Stomach (tissue), 8 donors: ENCODE measurements at regions not wholly inside any gene's neighbourhood (a gene's known extent, or its start where the extent isn't known, plus 50 kb on each side); places are given as distances from the start of the nearest gene placed in this dataset.

Experiments
- DNase-seq, 2 donors: peaks; one replicate each; pipeline versions ENCODE4 v3.0.0 to v3.0.0-alpha.2; 2013 to 2019
- H3K27ac ChIP-seq, 5 donors: fragments of 200-600 bp in 4 of 5; sonication (generic) in 4 of 5; one replicate each; pipeline ENCODE4 v1.5.1; 2013 to 2019; ENCODE audit warnings: mild to moderate bottlenecking in 1 of 5, moderate library complexity in 1 of 5
- H3K27me3 ChIP-seq, 3 donors: fragments of 200-600 bp; sonication (generic); one replicate each; pipeline ENCODE4 v1.5.1; 2017 to 2019; ENCODE audit warnings: mixed run types in 1 of 3
- H3K36me3 ChIP-seq, 4 donors: fragments of 200-600 bp; sonication (generic); 1 replicate in 3 of 4; 2 replicates in 1 of 4; pipeline ENCODE4 v1.5.1; 2016 to 2019
- H3K4me1 ChIP-seq, 4 donors: fragments of 200-600 bp; sonication (generic); one replicate each; pipeline ENCODE4 v1.5.1; 2016 to 2019
- H3K4me3 ChIP-seq, 4 donors: fragments of 200-600 bp; sonication (generic) in 3 of 4; one replicate each; pipeline ENCODE4 v1.5.1; 2016 to 2019; ENCODE audit warnings: mild to moderate bottlenecking in 1 of 4
- H3K9me3 ChIP-seq, 4 donors: fragments of 200-600 bp; sonication (generic); one replicate each; pipeline ENCODE4 v1.5.1; 2016 to 2019
- EP300 ChIP-seq: sonication (generic); formaldehyde crosslinking; IDR thresholded peaks from one replicate; pipeline ENCODE4 v1.6.1; 2017; ENCODE audit warnings: antibody characterized with exemption
- POLR2A ChIP-seq, 4 donors: fragments of 450-650 bp; IDR thresholded peaks; one replicate each; pipeline ENCODE4 v1.6.1; 2016; ENCODE audit warnings: antibody characterized with exemption in 4 of 4, control low read depth in 2 of 4, mild to moderate bottlenecking in 1 of 4, moderate library complexity in 1 of 4
- POLR2AphosphoS5 ChIP-seq, 3 donors: sonication (generic); formaldehyde crosslinking; IDR thresholded peaks; one replicate each; pipeline ENCODE4 v1.6.1; 2016; ENCODE audit warnings: antibody characterized with exemption in 3 of 3
- WGBS, 5 donors: extraction: QIAGEN DNeasy Blood & Tissue Kit in 3 of 5; methylation state at CpG; one replicate each; pipeline versions ENCODE4 v1.1.5 to v1.1.7; 2013 to 2018; 5-methylcytosine and 5-hydroxymethylcytosine counted together
- intact Hi-C: fragments of 100-400 bp; cut with DNase I; formaldehyde crosslinking; loops from one replicate; pipeline ENCODE4 v1.15.1; 2023; ENCODE audit warnings: low total_unique reads
- TF ChIP-seq, protein P1 (sequence below), 7 experiments: fragments of 450-650 bp in 4 of 7; fragments of 200-600 bp in 3 of 7; sonication (generic) in 3 of 7; IDR thresholded peaks; one replicate each; pipeline ENCODE4 v1.5.1; 2016 to 2019; ENCODE audit warnings: antibody characterized with exemption in 7 of 7, control low read depth in 2 of 7, mild to moderate bottlenecking in 1 of 7
- donor health status: healthy with polysubstance abuse.
- donor health status: Bipolar disorder and iron deficiency.
- donor health status: healthy.

DNA sequence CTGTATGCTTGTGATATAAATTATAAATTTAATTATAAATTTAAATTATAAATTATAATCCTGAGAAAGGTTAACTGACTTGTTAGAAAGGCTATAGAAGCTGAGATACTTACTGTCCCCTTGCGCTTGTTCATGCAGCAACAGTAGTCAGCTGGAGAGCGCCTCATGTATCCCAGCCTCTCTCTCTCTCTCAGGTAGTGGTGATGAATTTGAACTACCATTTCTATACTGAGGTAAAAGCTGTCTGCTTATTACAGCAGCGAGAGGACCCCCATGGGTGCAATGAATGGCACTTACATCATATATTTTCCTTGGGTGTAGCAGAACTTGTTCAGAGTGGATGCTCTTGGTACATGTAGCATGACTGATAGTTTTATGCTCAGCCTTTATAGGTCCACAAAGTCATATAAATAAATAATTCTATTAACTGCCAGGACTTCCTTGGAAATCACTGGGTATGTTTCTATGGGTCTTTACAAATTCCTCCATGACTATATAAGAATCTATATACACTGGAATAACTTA lies 1308.7 kb downstream of the REEP3 start:
- no peak overlapping the region for H3K27ac ChIP-seq
- H3K27me3 ChIP-seq, result no peaks in the 10 kb centered on the region
- WGBS, 5 donors, result 79 to 90% (median 83%) methylated on average over 3 of the region's 3 CpGs
- no peak overlapping the region for H3K4me3 ChIP-seq
- DNase-seq, result no peak
- H3K4me1 ChIP-seq, result no peaks in the 10 kb centered on the region
- intact Hi-C loops, result no loop called here
- H3K9me3 ChIP-seq, result no peaks in the 10 kb centered on the region
- no peaks in the 10 kb centered on the region for H3K36me3 ChIP-seq
- TF ChIP-seq POLR2A (IDR thresholded peaks at IDR 0.05) (no peak), POLR2AphosphoS5 (IDR thresholded peaks at IDR 0.05) (no peak), EP300 (no peak)
- TF ChIP-seq, protein P1, sequence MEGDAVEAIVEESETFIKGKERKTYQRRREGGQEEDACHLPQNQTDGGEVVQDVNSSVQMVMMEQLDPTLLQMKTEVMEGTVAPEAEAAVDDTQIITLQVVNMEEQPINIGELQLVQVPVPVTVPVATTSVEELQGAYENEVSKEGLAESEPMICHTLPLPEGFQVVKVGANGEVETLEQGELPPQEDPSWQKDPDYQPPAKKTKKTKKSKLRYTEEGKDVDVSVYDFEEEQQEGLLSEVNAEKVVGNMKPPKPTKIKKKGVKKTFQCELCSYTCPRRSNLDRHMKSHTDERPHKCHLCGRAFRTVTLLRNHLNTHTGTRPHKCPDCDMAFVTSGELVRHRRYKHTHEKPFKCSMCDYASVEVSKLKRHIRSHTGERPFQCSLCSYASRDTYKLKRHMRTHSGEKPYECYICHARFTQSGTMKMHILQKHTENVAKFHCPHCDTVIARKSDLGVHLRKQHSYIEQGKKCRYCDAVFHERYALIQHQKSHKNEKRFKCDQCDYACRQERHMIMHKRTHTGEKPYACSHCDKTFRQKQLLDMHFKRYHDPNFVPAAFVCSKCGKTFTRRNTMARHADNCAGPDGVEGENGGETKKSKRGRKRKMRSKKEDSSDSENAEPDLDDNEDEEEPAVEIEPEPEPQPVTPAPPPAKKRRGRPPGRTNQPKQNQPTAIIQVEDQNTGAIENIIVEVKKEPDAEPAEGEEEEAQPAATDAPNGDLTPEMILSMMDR (IDR thresholded peaks at IDR 0.05), result no peak

DNA sequence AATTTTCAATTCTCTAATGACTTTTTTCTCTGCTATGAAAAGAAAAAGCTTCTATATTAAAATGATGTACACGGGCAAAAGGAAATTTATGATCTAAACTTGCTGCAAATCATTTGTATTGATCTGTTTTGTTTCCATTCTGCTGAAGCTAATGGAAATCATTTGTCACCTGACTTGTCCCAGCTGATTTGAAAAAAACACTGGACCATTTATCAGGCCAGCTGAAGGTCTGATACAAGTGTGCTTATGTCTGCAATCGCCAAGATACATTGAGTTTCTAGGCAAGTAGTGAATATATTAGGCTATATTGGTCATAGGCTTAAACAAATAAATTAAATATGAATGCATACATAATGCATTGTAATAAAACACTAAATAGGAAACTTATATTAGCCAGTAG lies 1309.7 kb downstream of the REEP3 start:
- Histone ChIP-seq H3K27me3 (no peaks in the 10 kb centered on the region), H3K36me3 (no peaks in the 10 kb centered on the region), H3K27ac (no peak overlapping the region), H3K4me1 (no peaks in the 10 kb centered on the region), H3K9me3 (no peaks in the 10 kb centered on the region), H3K4me3 (no peak overlapping the region)
- TF ChIP-seq EP300, result no peak
- TF ChIP-seq, protein P1 (IDR thresholded peaks at IDR 0.05), result no peak
- no peak for TF ChIP-seq POLR2A (IDR thresholded peaks at IDR 0.05)
- TF ChIP-seq POLR2AphosphoS5 (IDR thresholded peaks at IDR 0.05), result no peak
- WGBS, 5 donors, result 44 to 63% (median 47%) methylated on average over 2 of the region's 2 CpGs
- DNase-seq, result no peak
- intact Hi-C loops, result no loop called here

DNA sequence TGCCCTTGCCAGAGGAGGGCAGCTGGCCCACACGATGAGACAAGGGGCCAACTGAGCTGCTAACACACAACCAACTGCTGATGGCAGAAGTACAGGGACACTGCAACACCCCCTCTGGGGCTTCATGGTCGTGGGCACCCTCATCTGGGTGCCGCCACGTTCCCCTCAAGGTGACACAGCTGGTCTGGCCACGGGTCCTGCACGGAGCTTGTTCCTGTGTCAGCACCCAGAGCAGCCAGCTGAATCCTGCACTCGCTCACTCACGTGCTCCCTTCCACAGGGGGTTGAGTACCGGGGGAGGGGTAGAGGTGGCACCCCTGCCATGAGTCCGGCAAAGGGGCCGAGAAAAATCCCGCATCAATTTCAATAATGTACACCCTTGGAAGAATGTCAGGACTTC lies 1319.1 kb downstream of the REEP3 start:
- Histone ChIP-seq H3K27me3 (no peaks in the 10 kb centered on the region), H3K9me3 (no peaks in the 10 kb centered on the region), H3K36me3 (no peaks in the 10 kb centered on the region), H3K4me3 (no peak overlapping the region), H3K4me1 (no peaks in the 10 kb centered on the region), H3K27ac (no peak overlapping the region)
- TF ChIP-seq, protein P1 (IDR thresholded peaks at IDR 0.05), result no peak
- TF ChIP-seq EP300, result no peak
- intact Hi-C loops, result no loop called here
- no peak for DNase-seq
- 84 to 92% (median 88%) methylated on average over 10 to 12 of the region's 12 CpGs for WGBS, 5 donors

DNA sequence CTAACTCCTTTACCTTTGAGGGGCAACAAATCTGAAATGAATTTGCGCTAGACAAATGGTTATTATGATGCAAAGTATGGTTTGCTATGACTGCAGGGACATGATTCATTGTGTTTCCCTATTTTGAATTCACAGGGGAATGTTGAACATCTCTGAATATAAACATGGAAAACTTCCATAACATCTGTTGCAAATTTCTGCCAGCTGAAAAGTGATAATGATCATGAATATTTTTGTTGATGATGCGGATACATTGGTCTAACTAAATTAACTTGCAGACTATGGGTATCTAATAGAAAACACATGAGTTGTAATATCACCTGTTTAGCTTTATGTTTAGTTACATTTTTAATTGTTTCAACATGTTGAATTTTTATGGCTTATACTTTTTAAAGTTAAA lies 1325.5 kb downstream of the REEP3 start:
- Histone ChIP-seq H3K27me3 (no peaks in the 10 kb centered on the region), H3K4me1 (no peaks in the 10 kb centered on the region), H3K4me3 (no peak overlapping the region), H3K36me3 (no peaks in the 10 kb centered on the region), H3K9me3 (no peaks in the 10 kb centered on the region), H3K27ac (no peak overlapping the region)
- no peak for DNase-seq
- intact Hi-C loops, result no loop called here
- no peak for TF ChIP-seq POLR2AphosphoS5 (IDR thresholded peaks at IDR 0.05)
- no peak for TF ChIP-seq EP300
- TF ChIP-seq, protein P1 (IDR thresholded peaks at IDR 0.05), result no peak
- no peak for TF ChIP-seq POLR2A (IDR thresholded peaks at IDR 0.05)
- WGBS, 5 donors, result 73 to 82% (median 75%) methylated on average over 2 of the region's 2 CpGs
